GM20000 (cell line): ENCODE measurements at regions not wholly inside any gene's neighbourhood (a gene's known extent, or its start where the extent isn't known, plus 50 kb on each side); places are given as distances from the start of the nearest gene placed in this dataset.

Experiments
- DNase-seq: peaks from one replicate; pipeline ENCODE4 v3.0.0; 2012; ENCODE audit warnings: low spot score
- CTCF ChIP-seq: IDR thresholded peaks from 2 replicates; pipeline ENCODE4 v1.5.1; 2012; ENCODE audit warnings: mild to moderate bottlenecking, control low read depth; ENCODE audit errors: extremely low read depth, missing control alignments

DNA sequence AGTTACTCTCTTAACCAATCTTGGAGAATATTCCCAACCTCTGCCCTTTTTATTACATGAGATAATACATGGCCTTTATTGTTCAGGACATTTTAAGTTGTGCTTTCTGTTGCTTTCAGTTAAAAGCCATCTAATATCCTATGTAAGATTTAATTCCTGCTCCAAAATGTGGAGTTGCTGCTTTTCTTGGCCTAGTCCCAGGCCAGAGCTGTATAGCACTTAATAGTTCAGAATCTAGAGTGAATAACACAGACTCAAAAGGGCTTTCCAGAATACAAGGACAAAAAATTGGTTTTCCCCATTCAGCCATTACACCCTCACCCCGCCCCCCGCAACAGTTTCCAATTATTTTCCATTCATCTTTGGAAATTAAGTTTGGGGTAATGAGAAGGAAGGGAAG is 144.3 kb upstream of the SMAD1 start:
- no peak for DNase-seq
- no peak for TF ChIP-seq CTCF

DNA sequence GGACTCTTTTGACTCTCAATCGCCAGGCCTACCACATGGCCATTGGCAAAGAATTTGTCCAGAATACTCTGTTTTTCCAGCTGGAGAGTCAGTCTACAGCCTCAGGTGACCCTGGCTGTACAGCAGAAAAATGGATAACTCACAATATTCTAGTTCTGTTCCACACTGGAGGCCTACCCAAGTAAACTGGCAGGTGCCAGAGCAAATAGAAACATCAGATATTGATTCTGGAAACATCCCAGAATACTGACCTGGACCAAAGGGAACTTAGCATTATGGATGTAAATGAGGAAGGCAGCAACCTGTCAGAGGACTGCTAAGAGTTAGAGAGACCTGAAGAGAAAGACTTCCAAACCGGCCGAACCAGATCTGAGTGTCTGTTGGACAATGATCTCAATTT is 147.9 kb upstream of the SMAD1 start:
- no peak for DNase-seq
- TF ChIP-seq CTCF = no peak

- DNase-seq = no peak
- no peak for TF ChIP-seq CTCF
These were observed 146.1 kb upstream of the OTUD4 start for GRCh38 chr4:145326491-145326890.

DNA sequence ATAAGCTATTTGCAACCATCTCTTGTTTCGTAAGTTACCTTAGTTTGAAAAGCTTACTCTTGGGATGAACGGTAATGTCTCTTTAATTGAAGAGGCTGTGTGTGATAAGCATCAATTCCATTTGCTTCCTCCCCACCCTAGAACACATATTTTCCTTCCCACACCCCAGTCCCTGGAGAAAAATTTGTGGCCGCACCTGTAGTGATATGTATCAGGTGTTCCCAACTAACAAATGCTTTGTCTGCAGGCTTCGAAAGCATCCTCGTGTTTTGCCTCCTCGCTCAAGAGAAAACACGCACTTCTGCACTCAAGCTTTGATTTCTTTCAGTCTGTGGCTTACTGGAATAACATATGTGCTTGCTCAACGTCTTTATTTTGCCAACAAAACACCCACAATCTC is 143.8 kb upstream of the OTUD4 start:
- no peak for TF ChIP-seq CTCF
- no peak for DNase-seq

DNA sequence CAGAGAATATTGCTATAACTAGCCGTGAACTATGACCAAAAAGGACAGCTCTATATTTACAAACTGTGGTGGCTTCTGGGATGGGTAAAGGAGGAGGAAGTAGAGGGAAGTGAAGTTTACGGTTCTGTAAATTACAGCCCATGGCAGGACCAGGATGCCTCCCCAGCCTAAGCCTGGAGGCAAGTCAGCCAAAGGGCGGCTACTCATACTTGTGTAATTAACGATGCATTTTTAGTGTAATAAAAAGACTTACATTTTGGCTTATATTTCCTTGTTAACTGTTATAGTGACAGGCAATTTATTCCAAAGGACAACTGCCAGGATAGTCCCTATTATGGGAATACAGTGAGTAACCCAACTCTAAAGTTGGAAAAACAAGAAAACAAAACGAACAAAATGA is 139.9 kb upstream of the OTUD4 start:
- TF ChIP-seq CTCF = no peak

GRCh38 chr4:145319751-145320150 is 139.4 kb upstream of the OTUD4 start:
- no peak for DNase-seq
- TF ChIP-seq CTCF = no peak

More for the DNA sequence above, 139.9 kb upstream of the OTUD4 start:
- DNase-seq = no peak

- TF ChIP-seq CTCF = no peak
- no peak for DNase-seq
These were observed 136.6 kb upstream of the OTUD4 start for GRCh38 chr4:145316897-145317574.
